GM23248 (cell line): ENCODE measurements at regions not wholly inside any gene's neighbourhood (a gene's known extent, or its start where the extent isn't known, plus 50 kb on each side); places are given as distances from the start of the nearest gene placed in this dataset.

Experiments used
- DNase-seq: peaks from one replicate; pipeline ENCODE4 v3.0.0-alpha.2; 2015
- H2AFZ ChIP-seq: fragments of 200-600 bp; sonication (generic); 2 replicates; pipeline ENCODE4 v1.6.1; 2016; ENCODE audit warnings: antibody characterized with exemption
- H3F3A ChIP-seq: fragments of 200-600 bp; sonication (generic); 2 replicates; pipeline ENCODE4 v1.6.1; 2016; ENCODE audit warnings: mild to moderate bottlenecking, antibody characterized with exemption, mixed run types; ENCODE audit not compliant: insufficient read depth
- H3K27ac ChIP-seq: fragments of 200-600 bp; sonication (generic); 2 replicates; pipeline ENCODE4 v1.5.1; 2016; ENCODE audit warnings: mild to moderate bottlenecking
- H3K27me3 ChIP-seq: fragments of 200-600 bp; sonication (generic); replicated peaks from 2 replicates; pipeline ENCODE4 v1.6.1; 2016; ENCODE audit warnings: mild to moderate bottlenecking; ENCODE audit not compliant: insufficient read depth
- H3K36me3 ChIP-seq: fragments of 200-600 bp; sonication (generic); 2 replicates; pipeline ENCODE4 v1.6.1; 2016; ENCODE audit warnings: low read depth, mild to moderate bottlenecking
- H3K4me1 ChIP-seq: fragments of 200-600 bp; sonication (generic); 2 replicates; pipeline ENCODE4 v1.6.1; 2016; ENCODE audit warnings: mild to moderate bottlenecking; ENCODE audit not compliant: insufficient read depth
- H3K4me2 ChIP-seq: fragments of 200-600 bp; sonication (generic); one replicate; pipeline ENCODE4 v1.6.1; 2016; ENCODE audit warnings: mild to moderate bottlenecking; ENCODE audit not compliant: unreplicated experiment
- H3K4me3 ChIP-seq: fragments of 200-600 bp; sonication (generic); 2 replicates; pipeline ENCODE4 v1.5.1; 2016; ENCODE audit warnings: mild to moderate bottlenecking
- H3K79me2 ChIP-seq: fragments of 200-600 bp; sonication (generic); 2 replicates; pipeline ENCODE4 v1.6.1; 2016; ENCODE audit warnings: mild to moderate bottlenecking; ENCODE audit not compliant: insufficient read depth
- H3K9ac ChIP-seq: fragments of 200-600 bp; sonication (generic); 2 replicates; pipeline ENCODE4 v1.6.1; 2016; ENCODE audit warnings: mild to moderate bottlenecking
- H3K9me2 ChIP-seq: fragments of 200-600 bp; sonication (generic); 2 replicates; pipeline ENCODE4 v1.6.1; 2016; ENCODE audit warnings: mixed run types, mild to moderate bottlenecking, moderate library complexity; ENCODE audit not compliant: insufficient read depth
- H3K9me3 ChIP-seq: fragments of 200-600 bp; sonication (generic); one replicate; pipeline ENCODE4 v1.6.1; 2017; ENCODE audit warnings: low read depth
- H4K20me1 ChIP-seq: fragments of 200-600 bp; sonication (generic); 2 replicates; pipeline ENCODE4 v1.6.0; 2016; ENCODE audit not compliant: insufficient read depth
- EZH2 ChIP-seq: fragments of 200-600 bp; sonication (generic); IDR thresholded peaks from 2 replicates; pipeline ENCODE4 v1.6.1; 2018; ENCODE audit warnings: antibody characterized with exemption, mild to moderate bottlenecking; ENCODE audit not compliant: insufficient read depth, poor library complexity, severe bottlenecking
- EZH2phosphoT487 ChIP-seq: fragments of 200-600 bp; sonication (generic); IDR thresholded peaks from 2 replicates; pipeline ENCODE4 v1.6.1; 2018; ENCODE audit warnings: antibody characterized with exemption, moderate library complexity, mild to moderate bottlenecking, low read depth; ENCODE audit not compliant: insufficient read depth
- WGBS, 2 experiments: methylation state at CpG; one replicate each; pipeline ENCODE4 v1.1.6; 2015 to 2017; ENCODE audit warnings: low lambda C conversion rate in 2 of 2, low coverage in 1 of 2; ENCODE audit errors: missing lambda C conversion rate in 2 of 2; 5-methylcytosine and 5-hydroxymethylcytosine counted together
- in situ Hi-C: fragments of 300-500 bp; cut with MboI; formaldehyde crosslinking; loops from 2 replicates; pipeline ENCODE4 v1.15.0; 2020

DNA sequence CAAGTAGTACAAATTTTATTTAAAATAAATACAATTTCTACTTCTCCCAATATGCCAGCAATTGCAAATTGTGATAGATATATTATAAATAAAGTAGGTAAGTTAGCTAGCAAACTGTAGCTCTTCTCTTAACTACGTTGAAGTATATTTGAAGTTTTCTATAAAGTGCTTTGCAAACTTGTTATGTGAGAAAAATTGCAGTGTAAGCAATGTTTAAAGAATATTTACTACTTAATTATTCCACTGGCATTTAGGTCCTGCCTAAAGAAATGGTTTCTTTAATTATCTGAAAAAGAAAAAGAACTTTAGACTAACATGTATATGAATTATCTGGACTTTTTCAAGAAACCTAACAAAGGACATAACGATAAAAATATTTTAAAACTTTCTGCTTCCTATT, 1350.0 kb upstream of the CDH9 start:
- Histone ChIP-seq H3K27me3 (no peaks in the 10 kb centered on the region), H4K20me1 (no peaks in the 10 kb centered on the region), H3K4me1 (no peaks in the 10 kb centered on the region), H3F3A (no peaks in the 10 kb centered on the region), H3K9me3 (no peaks in the 10 kb centered on the region), H3K4me2 (no peak overlapping the region), H3K9ac (no peak overlapping the region), H3K79me2 (no peaks in the 10 kb centered on the region), H3K36me3 (no peaks in the 10 kb centered on the region), H3K27ac (no peak overlapping the region), H3K4me3 (no peak overlapping the region), H2AFZ (no peak overlapping the region), H3K9me2 (no peaks in the 10 kb centered on the region)
- DNase-seq: no peak
- no peak for TF ChIP-seq EZH2phosphoT487
- TF ChIP-seq EZH2: no peak
- in situ Hi-C loops: no loop called here
- WGBS, 2 experiments: 6 to 8% methylated on average over 2 of the region's 2 CpGs

DNA sequence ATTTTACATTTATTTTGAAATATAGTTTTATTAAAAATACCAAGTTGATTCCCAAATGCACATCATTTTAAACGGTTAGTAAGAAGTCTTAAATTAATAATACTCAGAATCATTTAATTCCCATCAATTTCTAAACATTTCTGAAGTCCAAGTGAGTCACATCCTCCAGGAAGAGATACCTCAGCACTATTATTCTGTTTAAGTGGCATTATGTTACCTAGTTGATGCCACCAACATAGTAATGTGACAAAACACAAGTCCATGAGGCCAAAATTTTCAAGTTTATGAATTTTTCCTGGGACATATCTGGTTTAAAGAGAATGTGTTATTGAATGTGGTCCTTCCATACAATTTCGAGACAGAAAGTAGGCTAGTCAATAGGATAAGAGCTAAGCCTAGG, 1348.3 kb upstream of the CDH9 start:
- H3K79me2 ChIP-seq: no peaks in the 10 kb centered on the region
- H3K4me2 ChIP-seq: no peak overlapping the region
- WGBS, 2 experiments: 2 to 5% methylated on average over 2 of the region's 2 CpGs
- H3K9me3 ChIP-seq: no peaks in the 10 kb centered on the region
- no peak overlapping the region for H3K27ac ChIP-seq
- H3K27me3 ChIP-seq: no peaks in the 10 kb centered on the region
- H3K9ac ChIP-seq: no peak overlapping the region
- H4K20me1 ChIP-seq: no peaks in the 10 kb centered on the region
- H3K9me2 ChIP-seq: no peaks in the 10 kb centered on the region
- no peak for TF ChIP-seq EZH2phosphoT487
- TF ChIP-seq EZH2: no peak
- H3K4me3 ChIP-seq: no peak overlapping the region
- no peaks in the 10 kb centered on the region for H3F3A ChIP-seq
- no peak for DNase-seq
- H2AFZ ChIP-seq: no peak overlapping the region
- in situ Hi-C loops: no loop called here
- H3K36me3 ChIP-seq: no peaks in the 10 kb centered on the region
- no peaks in the 10 kb centered on the region for H3K4me1 ChIP-seq

DNA sequence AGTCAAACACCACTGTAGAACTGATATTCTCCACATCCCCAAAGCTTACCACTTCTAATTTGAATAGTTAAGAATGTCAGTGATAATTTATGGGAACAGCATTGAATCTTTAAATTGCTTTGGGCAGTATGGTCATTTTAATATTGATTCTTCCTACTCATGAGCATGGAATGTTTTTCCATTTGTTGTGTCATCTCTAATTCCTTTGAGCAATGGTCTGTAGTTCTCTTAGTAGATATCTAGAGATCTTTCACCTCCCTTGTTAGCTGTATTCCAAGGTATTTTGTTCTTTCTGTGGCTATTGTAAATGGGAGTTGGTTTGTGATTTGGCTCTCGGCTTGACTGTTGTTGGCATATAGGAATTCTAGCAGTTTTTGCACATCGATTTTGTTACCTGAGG, 1341.8 kb upstream of the CDH9 start:
- in situ Hi-C loops: no loop called here
- Histone ChIP-seq H3K27ac (no peak overlapping the region), H3K9ac (no peak overlapping the region), H3K36me3 (no peaks in the 10 kb centered on the region), H2AFZ (no peak overlapping the region), H3K79me2 (no peaks in the 10 kb centered on the region), H3K4me2 (no peak overlapping the region), H3F3A (no peaks in the 10 kb centered on the region), H4K20me1 (no peaks in the 10 kb centered on the region), H3K4me1 (no peaks in the 10 kb centered on the region), H3K4me3 (no peak overlapping the region), H3K9me2 (no peaks in the 10 kb centered on the region), H3K9me3 (no peaks in the 10 kb centered on the region), H3K27me3 (no peaks in the 10 kb centered on the region)
- no peak for DNase-seq
- 14 to 18% methylated on average over 2 of the region's 2 CpGs for WGBS, 2 experiments
- TF ChIP-seq EZH2: no peak
- TF ChIP-seq EZH2phosphoT487: no peak

DNA sequence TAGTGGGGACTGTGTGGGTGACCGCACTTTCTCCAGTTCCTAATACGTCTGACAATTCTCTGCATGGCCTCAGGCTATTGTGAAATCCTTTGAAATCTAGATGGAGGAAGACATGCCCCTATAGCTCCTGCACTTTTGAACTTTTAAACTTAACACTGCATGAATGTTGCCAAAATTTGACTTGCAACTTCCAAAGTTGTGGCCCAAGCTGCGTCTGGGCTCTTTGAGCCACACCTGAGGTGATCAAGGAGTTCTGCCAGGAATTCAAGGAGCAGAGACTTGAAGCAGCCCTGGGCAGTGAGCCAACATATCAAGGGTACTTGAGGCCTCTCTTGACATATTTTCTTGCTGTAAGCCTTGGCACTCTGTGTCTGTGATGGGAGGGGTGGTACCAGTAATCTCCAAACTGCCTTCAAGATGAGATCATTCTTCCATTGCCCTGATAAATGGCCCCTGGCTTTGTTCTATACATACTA, 1336.1 kb upstream of the CDH9 start:
- no peaks in the 10 kb centered on the region for H3K4me1 ChIP-seq
- no peaks in the 10 kb centered on the region for H3F3A ChIP-seq
- no peak overlapping the region for H3K9ac ChIP-seq
- H4K20me1 ChIP-seq: no peaks in the 10 kb centered on the region
- no peak for TF ChIP-seq EZH2phosphoT487
- no peak for TF ChIP-seq EZH2
- in situ Hi-C loops: no loop called here
- H3K27me3 ChIP-seq: no peaks in the 10 kb centered on the region
- H3K4me2 ChIP-seq: no peak overlapping the region
- DNase-seq: no peak
- no peak overlapping the region for H3K27ac ChIP-seq
- no peaks in the 10 kb centered on the region for H3K79me2 ChIP-seq
- H3K4me3 ChIP-seq: no peak overlapping the region
- no peaks in the 10 kb centered on the region for H3K9me3 ChIP-seq
- no peak overlapping the region for H2AFZ ChIP-seq
- H3K36me3 ChIP-seq: no peaks in the 10 kb centered on the region
- no peaks in the 10 kb centered on the region for H3K9me2 ChIP-seq
- whole genome bisulfite sequencing, 2 experiments: 13 to 24% methylated on average over 3 of the region's 3 CpGs

DNA sequence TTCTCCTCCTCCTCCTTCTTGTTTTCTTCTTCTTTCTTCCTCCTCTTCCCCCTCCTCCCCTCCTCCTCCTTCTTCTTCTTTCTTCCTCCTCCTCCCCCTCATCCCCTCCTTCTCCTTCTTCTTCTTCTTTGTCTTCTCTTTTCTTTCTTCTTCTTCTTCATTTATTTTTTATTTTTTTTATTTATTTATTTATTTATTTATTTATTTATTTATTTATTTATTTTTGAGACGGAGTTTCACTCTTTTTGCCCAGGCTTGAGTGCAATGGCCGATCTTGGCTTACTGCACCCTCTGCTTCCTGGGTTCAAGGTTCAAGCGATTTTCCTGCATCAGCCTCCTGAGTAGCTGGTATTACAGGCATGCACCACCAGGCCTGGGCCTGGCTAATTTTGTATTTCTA, 1332.5 kb upstream of the CDH9 start:
- H3K4me3 ChIP-seq: no peak overlapping the region
- no peak for DNase-seq
- in situ Hi-C loops: no loop called here
- no peaks in the 10 kb centered on the region for H3K4me1 ChIP-seq
- no peak overlapping the region for H2AFZ ChIP-seq
- H3K36me3 ChIP-seq: no peaks in the 10 kb centered on the region
- H3K9me2 ChIP-seq: no peaks in the 10 kb centered on the region
- H3F3A ChIP-seq: no peaks in the 10 kb centered on the region
- H4K20me1 ChIP-seq: no peaks in the 10 kb centered on the region
- no peak overlapping the region for H3K27ac ChIP-seq
- no peak overlapping the region for H3K9ac ChIP-seq
- no peaks in the 10 kb centered on the region for H3K79me2 ChIP-seq
- H3K4me2 ChIP-seq: no peak overlapping the region
- 34 to 39% methylated on average over 3 of the region's 3 CpGs for WGBS, 2 experiments
- H3K9me3 ChIP-seq: no peaks in the 10 kb centered on the region
- H3K27me3 ChIP-seq: no peaks in the 10 kb centered on the region
- TF ChIP-seq EZH2 (no peak), EZH2phosphoT487 (no peak)
